ENCODE measurements at regions not wholly inside any gene's neighbourhood (a gene's known extent, or its start where the extent isn't known, plus 50 kb on each side); places are given as distances from the start of the nearest gene placed in this dataset.

DNA sequence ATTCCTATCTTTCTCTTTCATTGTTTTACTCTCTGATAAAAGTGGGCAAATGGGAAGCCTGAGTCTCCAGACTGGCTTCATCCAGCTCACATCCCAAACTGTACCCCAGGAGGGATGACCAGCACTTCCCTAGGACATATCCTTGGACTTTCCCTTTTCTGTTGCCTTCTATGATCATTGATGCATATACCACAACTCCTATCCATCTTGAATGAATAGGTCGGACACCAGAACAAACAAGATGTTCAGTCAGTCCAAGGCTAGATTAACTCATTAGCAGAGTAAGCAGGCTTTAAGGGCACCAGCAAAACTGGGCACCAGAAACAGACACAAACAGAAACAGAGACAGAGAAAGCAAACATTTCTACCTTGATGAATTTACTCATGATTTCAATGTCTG, 159.1 kb upstream of the RGMB start:
- TF ChIP-seq POLR2AphosphoS5 (IDR thresholded peaks at IDR 0.05) (no peak), RAD21 (conservative IDR thresholded peaks at IDR 0.05) (no peak), EZH2 (IDR thresholded peaks at IDR 0.05; ENCODE audit: borderline replicate concordance, insufficient read depth, low read length, poor library complexity, severe bottlenecking) (no peak), EP300 (conservative IDR thresholded peaks at IDR 0.05; ENCODE audit: poor library complexity, severe bottlenecking) (no peak)
- TF ChIP-seq, protein P1, sequence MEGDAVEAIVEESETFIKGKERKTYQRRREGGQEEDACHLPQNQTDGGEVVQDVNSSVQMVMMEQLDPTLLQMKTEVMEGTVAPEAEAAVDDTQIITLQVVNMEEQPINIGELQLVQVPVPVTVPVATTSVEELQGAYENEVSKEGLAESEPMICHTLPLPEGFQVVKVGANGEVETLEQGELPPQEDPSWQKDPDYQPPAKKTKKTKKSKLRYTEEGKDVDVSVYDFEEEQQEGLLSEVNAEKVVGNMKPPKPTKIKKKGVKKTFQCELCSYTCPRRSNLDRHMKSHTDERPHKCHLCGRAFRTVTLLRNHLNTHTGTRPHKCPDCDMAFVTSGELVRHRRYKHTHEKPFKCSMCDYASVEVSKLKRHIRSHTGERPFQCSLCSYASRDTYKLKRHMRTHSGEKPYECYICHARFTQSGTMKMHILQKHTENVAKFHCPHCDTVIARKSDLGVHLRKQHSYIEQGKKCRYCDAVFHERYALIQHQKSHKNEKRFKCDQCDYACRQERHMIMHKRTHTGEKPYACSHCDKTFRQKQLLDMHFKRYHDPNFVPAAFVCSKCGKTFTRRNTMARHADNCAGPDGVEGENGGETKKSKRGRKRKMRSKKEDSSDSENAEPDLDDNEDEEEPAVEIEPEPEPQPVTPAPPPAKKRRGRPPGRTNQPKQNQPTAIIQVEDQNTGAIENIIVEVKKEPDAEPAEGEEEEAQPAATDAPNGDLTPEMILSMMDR (IDR thresholded peaks at IDR 0.05; ENCODE audit: poor library complexity, severe bottlenecking): no peak
